ENCODE measurements at regions not wholly inside any gene's neighbourhood (a gene's known extent, or its start where the extent isn't known, plus 50 kb on each side); places are given as distances from the start of the nearest gene placed in this dataset.
A peak's percentile ranks its signal among the peaks of the same experiment; 100 is the strongest.

- peak; percentile 66 for DNase-seq (ENCODE audit: extremely low read depth, low read depth)
- no peak for TF ChIP-seq CTCF (IDR thresholded peaks at IDR 0.05; ENCODE audit: low read depth, low read length, missing control alignments)
- H3K4me3 ChIP-seq (replicated peaks; ENCODE audit: low read depth, low read length): no peak overlapping the region
Observed at GRCh38 chr9:81759680-81760215, 70.4 kb upstream of the TLE1 start.

- TF ChIP-seq CTCF (IDR thresholded peaks at IDR 0.05; ENCODE audit: low read depth, low read length, missing control alignments): no peak
- no peak for DNase-seq (ENCODE audit: extremely low read depth, low read depth)
- no peak overlapping the region for H3K4me3 ChIP-seq (replicated peaks; ENCODE audit: low read depth, low read length)
Observed at GRCh38 chr9:81767921-81768320, 78.6 kb upstream of the TLE1 start.

DNA sequence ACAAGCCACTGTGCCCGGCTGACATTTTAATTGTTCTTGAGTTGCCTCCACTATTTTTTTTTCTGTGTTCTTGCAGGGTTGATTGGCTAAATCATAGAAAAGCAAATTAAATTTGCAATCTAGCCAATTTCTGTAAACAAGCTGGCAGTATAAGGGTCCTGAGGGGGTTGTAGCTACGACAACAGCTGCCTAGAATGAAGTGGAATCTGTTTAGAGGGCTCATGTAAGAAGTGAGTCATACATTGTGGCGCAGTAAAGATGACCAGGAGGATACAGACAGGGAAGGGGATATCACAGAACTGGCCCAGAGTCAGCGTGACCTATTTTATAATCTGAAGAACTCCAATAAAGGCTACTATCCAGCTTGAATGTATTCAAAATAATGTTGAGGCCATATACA, 82.2 kb upstream of the TLE1 start:
- no peak for TF ChIP-seq CTCF (IDR thresholded peaks at IDR 0.05; ENCODE audit: low read depth, low read length, missing control alignments)
- DNase-seq (ENCODE audit: extremely low read depth, low read depth): peak; percentile 27
- H3K4me3 ChIP-seq (replicated peaks; ENCODE audit: low read depth, low read length): no peak overlapping the region

- TF ChIP-seq CTCF (IDR thresholded peaks at IDR 0.05; ENCODE audit: low read depth, low read length, missing control alignments): no peak
- DNase-seq (ENCODE audit: extremely low read depth, low read depth): no peak
- no peak overlapping the region for H3K4me3 ChIP-seq (replicated peaks; ENCODE audit: low read depth, low read length)
Observed at GRCh38 chr9:81772144-81772543, 82.8 kb upstream of the TLE1 start.

DNA sequence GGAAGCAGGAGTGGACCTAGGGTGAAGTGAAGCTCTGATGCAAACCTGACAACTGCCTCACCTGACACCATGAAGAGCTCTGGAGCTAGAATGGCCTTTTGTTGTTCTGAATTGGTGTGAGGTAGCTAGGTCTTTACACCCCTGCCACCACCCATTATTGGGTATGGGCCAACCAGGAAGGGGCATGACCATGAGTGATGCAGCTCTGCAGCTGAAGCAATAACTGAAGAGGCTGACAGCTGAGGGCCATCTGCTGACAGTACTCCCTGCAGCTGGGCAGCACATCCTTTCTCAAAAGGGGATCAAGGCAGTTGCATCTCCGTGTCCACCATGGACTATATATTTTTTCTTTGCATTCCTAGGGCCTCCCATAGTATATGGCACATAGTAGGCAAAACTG, 87.0 kb upstream of the TLE1 start:
- TF ChIP-seq CTCF (IDR thresholded peaks at IDR 0.05; ENCODE audit: low read depth, low read length, missing control alignments): no peak
- no peak overlapping the region for H3K4me3 ChIP-seq (replicated peaks; ENCODE audit: low read depth, low read length)
- DNase-seq (ENCODE audit: extremely low read depth, low read depth): no peak

DNA sequence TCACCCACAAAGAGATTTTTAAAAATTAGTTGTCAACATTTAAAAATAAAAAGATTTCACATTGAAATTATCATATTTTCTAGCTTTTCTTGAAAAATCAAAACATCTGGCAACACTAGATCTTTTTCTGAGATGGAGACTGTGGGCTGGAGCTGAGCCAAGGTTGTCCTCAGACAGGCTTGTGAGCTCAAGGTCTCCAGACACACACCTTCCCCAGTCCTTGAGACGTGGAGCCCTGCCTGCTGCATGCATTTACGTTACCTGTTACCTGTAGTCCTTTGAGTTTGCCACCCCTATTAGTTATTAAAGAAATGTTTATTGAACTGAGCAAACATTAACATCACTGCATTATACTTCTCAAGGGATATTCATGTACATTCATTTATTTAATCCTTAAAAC, 87.5 kb upstream of the TLE1 start:
- DNase-seq (ENCODE audit: extremely low read depth, low read depth): no peak
- no peak overlapping the region for H3K4me3 ChIP-seq (replicated peaks; ENCODE audit: low read depth, low read length)
- no peak for TF ChIP-seq CTCF (IDR thresholded peaks at IDR 0.05; ENCODE audit: low read depth, low read length, missing control alignments)

DNA sequence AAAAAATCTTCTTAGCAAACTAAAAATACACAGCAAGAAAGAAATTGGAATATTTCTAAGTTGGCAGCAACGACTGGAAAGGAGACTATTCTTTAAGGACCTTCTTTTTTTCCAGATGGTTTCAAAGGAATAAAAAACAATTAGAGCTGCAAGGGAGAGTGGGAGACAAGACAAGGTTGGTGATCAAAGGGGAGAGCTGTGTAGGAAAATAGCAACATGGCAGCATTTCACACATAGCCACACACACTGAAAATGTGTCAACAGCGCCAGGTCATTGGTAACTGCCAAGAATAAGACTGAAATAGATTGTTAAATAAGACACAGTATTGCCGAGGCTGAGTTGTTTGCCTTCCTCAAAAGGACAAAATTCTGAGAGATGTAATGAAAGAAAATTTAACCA, 88.1 kb upstream of the TLE1 start:
- no peak for DNase-seq (ENCODE audit: extremely low read depth, low read depth)
- H3K4me3 ChIP-seq (replicated peaks; ENCODE audit: low read depth, low read length): no peak overlapping the region
- no peak for TF ChIP-seq CTCF (IDR thresholded peaks at IDR 0.05; ENCODE audit: low read depth, low read length, missing control alignments)
